Mucosa of descending colon (tissue), 3 donors: ENCODE measurements at regions not wholly inside any gene's neighbourhood (a gene's known extent, or its start where the extent isn't known, plus 50 kb on each side); places are given as distances from the start of the nearest gene placed in this dataset.

Experiments used
- ATAC-seq: fragments of 200-7000 bp; cut with Tn5 transposase; one replicate; pipeline ENCODE4 v1.9.1; 2020; ENCODE audit warnings: mild to moderate bottlenecking, moderate library complexity
- DNase-seq, 3 donors: peaks; one replicate each; pipeline ENCODE4 v3.0.0-alpha.2; 2020
- H3K36me3 ChIP-seq: fragments of 200-600 bp; one replicate; pipeline ENCODE4 v1.8.0; 2021; ENCODE audit warnings: low read depth, mild to moderate bottlenecking
- H3K4me1 ChIP-seq: fragments of 200-600 bp; one replicate; pipeline ENCODE4 v1.8.0; 2021; ENCODE audit warnings: low read depth, mild to moderate bottlenecking
- H3K4me3 ChIP-seq: fragments of 200-600 bp; one replicate; pipeline ENCODE4 v1.8.0; 2021; ENCODE audit warnings: mild to moderate bottlenecking
- H3K9me3 ChIP-seq: fragments of 200-600 bp; one replicate; pipeline ENCODE4 v1.8.0; 2021; ENCODE audit warnings: mild to moderate bottlenecking
- intact Hi-C, 2 donors: fragments of 100-400 bp; cut with DNase I in 1 of 2; cut with micrococcal nuclease in 1 of 2; formaldehyde crosslinking; loops; one replicate each; pipeline versions ENCODE4 v1.11.0 to v1.11.1; 2022; cut with DNase I, micrococcal nuclease
- TF ChIP-seq, protein P1 (sequence below): fragments of 200-600 bp; IDR thresholded peaks from one replicate; pipeline ENCODE4 v1.8.0; 2022; ENCODE audit warnings: antibody characterized with exemption, mild to moderate bottlenecking
- donor health status: DM: no; HTN: no; CAD: no; lungs with moderate emphysema.
- donor health status: DM: no; HTN: no; CAD: no.
- donor health status: DM: no; HTN: yes; CAD: no.

DNA sequence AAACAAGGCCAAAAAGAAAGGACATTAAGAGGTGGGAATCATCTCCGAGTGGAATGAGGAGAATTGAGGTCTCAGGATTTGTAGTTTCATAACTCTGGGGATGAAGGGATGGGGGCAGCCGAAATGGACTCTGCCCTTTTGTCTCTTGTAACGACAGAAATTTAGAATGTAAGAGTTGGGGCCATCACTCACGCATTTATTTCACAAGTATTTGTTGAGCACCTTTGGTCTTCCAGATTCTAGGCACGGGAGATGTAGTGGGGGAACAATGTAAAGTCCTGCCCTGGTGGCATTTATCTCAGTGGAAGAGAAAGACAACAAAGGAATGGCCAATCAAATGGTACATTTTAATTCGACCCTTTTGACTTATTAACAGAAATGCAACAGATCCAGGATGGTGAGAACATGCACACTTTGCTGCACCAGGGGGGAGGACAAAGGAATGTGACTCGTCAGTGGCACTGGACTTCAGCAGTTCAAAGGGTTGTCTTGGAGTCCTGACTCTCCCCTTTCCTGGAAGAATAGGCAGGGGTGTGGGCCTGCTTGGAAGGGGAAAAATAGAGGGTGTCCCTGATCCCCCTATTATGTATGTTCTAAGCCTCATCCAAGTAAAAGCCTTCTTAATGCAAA lies 102.0 kb downstream of the TMEM30B start:
- Histone ChIP-seq H3K4me1 (no peaks in the 10 kb centered on the region), H3K4me3 (no peak overlapping the region), H3K9me3 (no peaks in the 10 kb centered on the region), H3K36me3 (no peaks in the 10 kb centered on the region)
- intact Hi-C loops, result no loop called here
- TF ChIP-seq, protein P1, sequence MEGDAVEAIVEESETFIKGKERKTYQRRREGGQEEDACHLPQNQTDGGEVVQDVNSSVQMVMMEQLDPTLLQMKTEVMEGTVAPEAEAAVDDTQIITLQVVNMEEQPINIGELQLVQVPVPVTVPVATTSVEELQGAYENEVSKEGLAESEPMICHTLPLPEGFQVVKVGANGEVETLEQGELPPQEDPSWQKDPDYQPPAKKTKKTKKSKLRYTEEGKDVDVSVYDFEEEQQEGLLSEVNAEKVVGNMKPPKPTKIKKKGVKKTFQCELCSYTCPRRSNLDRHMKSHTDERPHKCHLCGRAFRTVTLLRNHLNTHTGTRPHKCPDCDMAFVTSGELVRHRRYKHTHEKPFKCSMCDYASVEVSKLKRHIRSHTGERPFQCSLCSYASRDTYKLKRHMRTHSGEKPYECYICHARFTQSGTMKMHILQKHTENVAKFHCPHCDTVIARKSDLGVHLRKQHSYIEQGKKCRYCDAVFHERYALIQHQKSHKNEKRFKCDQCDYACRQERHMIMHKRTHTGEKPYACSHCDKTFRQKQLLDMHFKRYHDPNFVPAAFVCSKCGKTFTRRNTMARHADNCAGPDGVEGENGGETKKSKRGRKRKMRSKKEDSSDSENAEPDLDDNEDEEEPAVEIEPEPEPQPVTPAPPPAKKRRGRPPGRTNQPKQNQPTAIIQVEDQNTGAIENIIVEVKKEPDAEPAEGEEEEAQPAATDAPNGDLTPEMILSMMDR, result no peak
- DNase-seq (no peak), ATAC-seq (no peak)

GRCh38 chr14:61178226-61179060 lies 102.7 kb downstream of the TMEM30B start:
- ATAC-seq (no peak), DNase-seq (no peak)
- TF ChIP-seq, protein P1, result no peak
- Histone ChIP-seq H3K4me1 (no peaks in the 10 kb centered on the region), H3K9me3 (no peaks in the 10 kb centered on the region), H3K36me3 (no peaks in the 10 kb centered on the region), H3K4me3 (no peak overlapping the region)
- intact Hi-C loops, result no loop called here

DNA sequence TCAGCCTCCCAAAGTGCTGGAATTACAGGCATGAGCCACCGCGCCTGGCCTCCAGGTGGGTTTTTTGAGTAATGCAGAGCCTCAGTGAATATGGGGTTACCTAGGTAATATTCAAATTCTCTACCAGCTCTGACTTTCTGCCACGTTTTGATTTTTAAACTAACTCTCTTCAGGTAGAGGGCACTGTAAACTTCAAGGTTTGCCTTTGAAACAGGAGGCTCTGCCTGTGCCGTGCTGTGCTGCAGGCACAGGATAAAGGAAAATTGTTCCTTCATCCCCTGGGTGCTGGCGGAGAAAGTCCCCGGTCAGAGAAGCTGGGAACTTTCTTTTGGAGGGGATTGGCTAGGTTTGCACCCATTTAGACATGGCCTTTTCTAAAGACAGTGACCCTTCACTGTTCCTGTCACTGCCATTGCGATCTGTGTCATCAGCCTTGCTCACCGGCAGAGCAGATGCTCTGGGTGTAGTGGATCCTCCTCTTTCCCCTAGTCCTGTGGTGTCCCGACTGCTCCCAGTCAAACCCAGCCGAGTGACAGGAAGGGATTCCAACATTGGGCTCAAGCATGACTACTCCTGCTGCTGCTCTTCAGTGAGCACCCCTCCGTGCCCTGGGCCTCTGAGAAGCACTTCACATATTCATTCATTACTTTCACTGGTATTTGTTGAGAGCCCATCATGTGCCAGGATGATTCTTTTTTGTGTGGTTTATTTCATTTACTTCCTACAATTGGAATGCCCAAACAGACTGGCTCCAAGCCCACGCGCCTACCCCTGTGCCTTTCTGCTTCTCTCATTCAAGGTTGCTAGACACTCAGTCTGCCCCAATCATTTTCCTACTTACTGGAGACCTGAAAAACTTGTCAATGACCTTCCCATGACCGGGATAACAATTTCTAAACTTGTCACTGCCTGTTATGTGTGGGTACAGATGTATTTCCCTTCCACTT lies 103.6 kb downstream of the TMEM30B start:
- intact Hi-C loops, result no loop called here
- H3K4me3 ChIP-seq, result no peak overlapping the region
- ATAC-seq (no peak), DNase-seq (no peak)
- H3K36me3 ChIP-seq, result no peaks in the 10 kb centered on the region
- no peaks in the 10 kb centered on the region for H3K9me3 ChIP-seq
- TF ChIP-seq, protein P1, result no peak
- H3K4me1 ChIP-seq, result no peaks in the 10 kb centered on the region

- no peak overlapping the region for H3K4me3 ChIP-seq
- H3K4me1 ChIP-seq, result no peaks in the 10 kb centered on the region
- ATAC-seq (no peak), DNase-seq (no peak)
- no peaks in the 10 kb centered on the region for H3K36me3 ChIP-seq
- TF ChIP-seq, protein P1, result no peak
- no peaks in the 10 kb centered on the region for H3K9me3 ChIP-seq
- intact Hi-C loops, result no loop called here
Measured at GRCh38 chr14:61176686-61177085, 104.5 kb downstream of the TMEM30B start.

GRCh38 chr14:61174987-61175386 lies 106.2 kb downstream of the TMEM30B start:
- TF ChIP-seq, protein P1, result no peak
- no peak for ATAC-seq
- intact Hi-C loops, result no loop called here
- Histone ChIP-seq H3K4me3 (no peak overlapping the region), H3K36me3 (no peaks in the 10 kb centered on the region), H3K4me1 (no peaks in the 10 kb centered on the region), H3K9me3 (no peaks in the 10 kb centered on the region)
- no peak for DNase-seq
